ENCODE measurements at regions not wholly inside any gene's neighbourhood (a gene's known extent, or its start where the extent isn't known, plus 50 kb on each side); places are given as distances from the start of the nearest gene placed in this dataset.

GRCh38 chr11:86162239-86162638, 82.3 kb upstream of the EED start:
- POLR2A ChIA-PET (ENCODE audit: unreplicated experiment): no interaction called here
- ATAC-seq (no peak), DNase-seq (peak; percentile 26)
- TF ChIP-seq EZH2phosphoT487 (IDR thresholded peaks at IDR 0.05; ENCODE audit: borderline replicate concordance, low read length): no peak
- no peak for TF ChIP-seq CTCF (conservative IDR thresholded peaks at IDR 0.05; ENCODE audit: low read depth, low read length)
- TF ChIP-seq EZH2 (IDR thresholded peaks at IDR 0.05; ENCODE audit: low read length, unreplicated experiment): no peak
- BruUV-seq (replicated peaks): no TSS peak
- peak overlapping the region; percentile 18; the same call in 1 of the 2 replicates for H2AFZ ChIP-seq (ENCODE audit: low read length)
- peaks cover 17% of the 10 kb centered on the region for H3K4me1 ChIP-seq (ENCODE audit: insufficient read depth, low read length)
- CTCF ChIA-PET: no interaction called here
- H3K36me3 ChIP-seq (ENCODE audit: low read depth, low read length): no peaks in the 10 kb centered on the region
- H3F3A ChIP-seq (ENCODE audit: low read length, unreplicated experiment): no peaks in the 10 kb centered on the region
- H3K9ac ChIP-seq (ENCODE audit: low read length): no peak overlapping the region
- no peaks in the 10 kb centered on the region for H3K9me3 ChIP-seq (ENCODE audit: low read length)
- no peak overlapping the region for H3K4me3 ChIP-seq (ENCODE audit: low read length)
- H3K27ac ChIP-seq (ENCODE audit: low read length): no peak overlapping the region
- no peaks in the 10 kb centered on the region for H3K79me2 ChIP-seq (ENCODE audit: low read length)
- no peaks in the 10 kb centered on the region for H3K27me3 ChIP-seq (ENCODE audit: low read length)
- H3K4me2 ChIP-seq (ENCODE audit: low read length): no peak overlapping the region
- intact Hi-C loops (cut with micrococcal nuclease): no loop called here
- no peaks in the 10 kb centered on the region for H3K9me2 ChIP-seq (replicated peaks; ENCODE audit: low read length)
- H4K20me1 ChIP-seq (ENCODE audit: low read length): no peaks in the 10 kb centered on the region

GRCh38 chr11:86161837-86162236, 82.7 kb upstream of the EED start:
- Histone ChIP-seq H3K36me3 (ENCODE audit: low read depth, low read length) (no peaks in the 10 kb centered on the region), H3F3A (ENCODE audit: low read length, unreplicated experiment) (no peaks in the 10 kb centered on the region), H3K4me1 (ENCODE audit: insufficient read depth, low read length) (peaks cover 17% of the 10 kb centered on the region), H3K9me2 (replicated peaks; ENCODE audit: low read length) (no peaks in the 10 kb centered on the region), H3K4me2 (ENCODE audit: low read length) (no peak overlapping the region), H3K79me2 (ENCODE audit: low read length) (no peaks in the 10 kb centered on the region), H3K27ac (ENCODE audit: low read length) (no peak overlapping the region), H3K27me3 (ENCODE audit: low read length) (no peaks in the 10 kb centered on the region), H3K4me3 (ENCODE audit: low read length) (no peak overlapping the region), H2AFZ (ENCODE audit: low read length) (peak overlapping the region; percentile 18; the same call in 1 of the 2 replicates), H4K20me1 (ENCODE audit: low read length) (no peaks in the 10 kb centered on the region), H3K9ac (ENCODE audit: low read length) (no peak overlapping the region), H3K9me3 (ENCODE audit: low read length) (no peaks in the 10 kb centered on the region)
- DNase-seq (no peak), ATAC-seq (no peak)
- intact Hi-C loops (cut with micrococcal nuclease): no loop called here
- ChIA-PET CTCF (no interaction called here), POLR2A (ENCODE audit: unreplicated experiment) (no interaction called here)
- BruUV-seq (replicated peaks): no TSS peak
- TF ChIP-seq EZH2 (IDR thresholded peaks at IDR 0.05; ENCODE audit: low read length, unreplicated experiment): no peak
- no peak for TF ChIP-seq CTCF (conservative IDR thresholded peaks at IDR 0.05; ENCODE audit: low read depth, low read length)
- TF ChIP-seq EZH2phosphoT487 (IDR thresholded peaks at IDR 0.05; ENCODE audit: borderline replicate concordance, low read length): no peak

- Histone ChIP-seq H3K9me2 (replicated peaks; ENCODE audit: low read length) (no peaks in the 10 kb centered on the region), H3K9ac (ENCODE audit: low read length) (no peak overlapping the region), H3K36me3 (ENCODE audit: low read depth, low read length) (no peaks in the 10 kb centered on the region), H2AFZ (ENCODE audit: low read length) (no peak overlapping the region), H3K79me2 (ENCODE audit: low read length) (no peaks in the 10 kb centered on the region), H3K4me2 (ENCODE audit: low read length) (no peak overlapping the region), H3K9me3 (ENCODE audit: low read length) (no peaks in the 10 kb centered on the region), H3K27me3 (ENCODE audit: low read length) (no peaks in the 10 kb centered on the region), H3F3A (ENCODE audit: low read length, unreplicated experiment) (no peaks in the 10 kb centered on the region), H3K27ac (ENCODE audit: low read length) (no peak overlapping the region), H3K4me1 (ENCODE audit: insufficient read depth, low read length) (peaks cover 17% of the 10 kb centered on the region), H3K4me3 (ENCODE audit: low read length) (no peak overlapping the region), H4K20me1 (ENCODE audit: low read length) (no peaks in the 10 kb centered on the region)
- intact Hi-C loops (cut with micrococcal nuclease): no loop called here
- ATAC-seq: no peak
- POLR2A ChIA-PET (ENCODE audit: unreplicated experiment): no interaction called here
- no TSS peak for BruUV-seq (replicated peaks)
- CTCF ChIA-PET: no interaction called here
- DNase-seq: no peak
- no peak for TF ChIP-seq CTCF (conservative IDR thresholded peaks at IDR 0.05; ENCODE audit: low read depth, low read length)
- TF ChIP-seq EZH2phosphoT487 (IDR thresholded peaks at IDR 0.05; ENCODE audit: borderline replicate concordance, low read length): no peak
- no peak for TF ChIP-seq EZH2 (IDR thresholded peaks at IDR 0.05; ENCODE audit: low read length, unreplicated experiment)
Measured at GRCh38 chr11:86161336-86161735, 83.2 kb upstream of the EED start.

All from PC-3 (cell line).